HEK293 (cell line): ENCODE measurements at regions not wholly inside any gene's neighbourhood (a gene's known extent, or its start where the extent isn't known, plus 50 kb on each side); places are given as distances from the start of the nearest gene placed in this dataset.

Source experiments
- CTCF ChIP-seq: fragments of 450-650 bp; formaldehyde crosslinking; IDR thresholded peaks from 2 replicates; pipeline ENCODE4 v1.5.1; 2016; ENCODE audit warnings: missing biosample characterization, missing genetic modification characterization
- OSR2 ChIP-seq: fragments of 450-650 bp; formaldehyde crosslinking; IDR thresholded peaks from 2 replicates; pipeline ENCODE4 v1.5.1; 2016; ENCODE audit warnings: missing biosample characterization, missing genetic modification characterization
- SCRT1 ChIP-seq: fragments of 450-650 bp; formaldehyde crosslinking; IDR thresholded peaks from 2 replicates; pipeline ENCODE4 v1.5.1; 2016; ENCODE audit warnings: missing biosample characterization, missing genetic modification characterization, borderline replicate concordance
- ZBTB8A ChIP-seq: fragments of 450-650 bp; formaldehyde crosslinking; IDR thresholded peaks from 2 replicates; pipeline ENCODE4 v1.5.1; 2016; ENCODE audit warnings: missing biosample characterization, missing genetic modification characterization
- ZNF146 ChIP-seq: fragments of 450-650 bp; formaldehyde crosslinking; IDR thresholded peaks from 2 replicates; pipeline ENCODE4 v1.5.1; 2016; ENCODE audit warnings: missing biosample characterization, missing genetic modification characterization
- ZNF24 ChIP-seq: fragments of 450-650 bp; formaldehyde crosslinking; IDR thresholded peaks from 2 replicates; pipeline ENCODE4 v1.5.1; 2016; ENCODE audit warnings: missing biosample characterization, missing genetic modification characterization
- ZNF341 ChIP-seq: fragments of 450-650 bp; formaldehyde crosslinking; IDR thresholded peaks from 2 replicates; pipeline ENCODE4; 2016; ENCODE audit warnings: low read depth, missing biosample characterization, missing genetic modification characterization
- ZNF76 ChIP-seq: fragments of 450-650 bp; formaldehyde crosslinking; IDR thresholded peaks from 2 replicates; pipeline ENCODE4; 2016; ENCODE audit warnings: low read depth, missing biosample characterization, missing genetic modification characterization, borderline replicate concordance
- ZNF785 ChIP-seq: fragments of 450-650 bp; formaldehyde crosslinking; IDR thresholded peaks from 2 replicates; pipeline ENCODE4 v1.5.1; 2016; ENCODE audit warnings: missing biosample characterization, missing genetic modification characterization
- TF ChIP-seq, protein P1 (sequence below): fragments of 450-650 bp; formaldehyde crosslinking; IDR thresholded peaks from 2 replicates; pipeline ENCODE4 v1.5.1; 2016; ENCODE audit warnings: missing biosample characterization, missing genetic modification characterization

DNA sequence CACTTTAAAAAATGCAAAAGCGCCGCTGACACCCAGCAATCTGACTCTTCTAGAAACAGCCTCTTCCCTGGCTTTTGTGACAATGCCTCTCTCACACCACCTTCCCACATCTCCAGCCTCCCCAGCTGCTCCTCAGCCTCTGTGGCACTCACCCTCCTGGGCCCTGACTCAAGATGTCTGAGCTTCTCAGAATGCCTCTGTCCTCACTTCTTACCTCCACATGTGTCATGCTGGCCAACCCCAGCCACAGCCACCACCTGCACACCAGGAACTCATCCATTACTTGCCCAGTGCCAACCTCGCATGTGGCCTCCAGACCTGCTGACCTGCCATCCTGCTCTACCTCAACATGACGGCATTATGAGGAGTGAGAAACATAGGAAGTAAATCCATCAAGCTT lies 249.8 kb upstream of the RAB6C start:
- no peak for TF ChIP-seq CTCF (tag by site-specific recombination)
- no peak for TF ChIP-seq OSR2 (tag by site-specific recombination)
- no peak for TF ChIP-seq ZNF24 (tag by site-specific recombination)
- TF ChIP-seq, protein P1, sequence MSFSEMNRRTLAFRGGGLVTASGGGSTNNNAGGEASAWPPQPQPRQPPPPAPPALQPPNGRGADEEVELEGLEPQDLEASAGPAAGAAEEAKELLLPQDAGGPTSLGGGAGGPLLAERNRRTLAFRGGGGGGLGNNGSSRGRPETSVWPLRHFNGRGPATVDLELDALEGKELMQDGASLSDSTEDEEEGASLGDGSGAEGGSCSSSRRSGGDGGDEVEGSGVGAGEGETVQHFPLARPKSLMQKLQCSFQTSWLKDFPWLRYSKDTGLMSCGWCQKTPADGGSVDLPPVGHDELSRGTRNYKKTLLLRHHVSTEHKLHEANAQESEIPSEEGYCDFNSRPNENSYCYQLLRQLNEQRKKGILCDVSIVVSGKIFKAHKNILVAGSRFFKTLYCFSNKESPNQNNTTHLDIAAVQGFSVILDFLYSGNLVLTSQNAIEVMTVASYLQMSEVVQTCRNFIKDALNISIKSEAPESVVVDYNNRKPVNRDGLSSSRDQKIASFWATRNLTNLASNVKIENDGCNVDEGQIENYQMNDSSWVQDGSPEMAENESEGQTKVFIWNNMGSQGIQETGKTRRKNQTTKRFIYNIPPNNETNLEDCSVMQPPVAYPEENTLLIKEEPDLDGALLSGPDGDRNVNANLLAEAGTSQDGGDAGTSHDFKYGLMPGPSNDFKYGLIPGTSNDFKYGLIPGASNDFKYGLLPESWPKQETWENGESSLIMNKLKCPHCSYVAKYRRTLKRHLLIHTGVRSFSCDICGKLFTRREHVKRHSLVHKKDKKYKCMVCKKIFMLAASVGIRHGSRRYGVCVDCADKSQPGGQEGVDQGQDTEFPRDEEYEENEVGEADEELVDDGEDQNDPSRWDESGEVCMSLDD (tag by site-specific recombination) = no peak
- TF ChIP-seq SCRT1 = no peak
- TF ChIP-seq ZNF341 = no peak
- TF ChIP-seq ZBTB8A (tag by site-specific recombination) = no peak
- TF ChIP-seq ZNF146 = no peak
- TF ChIP-seq ZNF785 (tag by site-specific recombination) = no peak
- TF ChIP-seq ZNF76 (tag by site-specific recombination) = no peak
